Tibial nerve (tissue), 4 donors: ENCODE measurements at regions not wholly inside any gene's neighbourhood (a gene's known extent, or its start where the extent isn't known, plus 50 kb on each side); places are given as distances from the start of the nearest gene placed in this dataset.

Source experiments
- CTCF ChIP-seq, 5 experiments: fragments of 200-600 bp in 3 of 5; fragments of 450-650 bp in 2 of 5; sonication (generic) in 3 of 5; IDR thresholded peaks; one replicate each; pipeline ENCODE4 v1.5.1; 2016 to 2019; ENCODE audit warnings: antibody characterized with exemption in 5 of 5, mild to moderate bottlenecking in 3 of 5, moderate library complexity in 2 of 5
- EP300 ChIP-seq, 2 donors: sonication (generic); formaldehyde crosslinking; IDR thresholded peaks; one replicate each; pipeline ENCODE4 v1.6.1; 2017; ENCODE audit warnings: antibody characterized with exemption in 2 of 2, mild to moderate bottlenecking in 1 of 2
- POLR2A ChIP-seq, 2 donors: fragments of 450-650 bp; IDR thresholded peaks; one replicate each; pipeline ENCODE4 v1.6.1; 2017; ENCODE audit warnings: antibody characterized with exemption in 2 of 2, mild to moderate bottlenecking in 2 of 2, moderate library complexity in 2 of 2

- TF ChIP-seq CTCF (IDR thresholded peaks at IDR 0.05) (no peak), EP300 (IDR thresholded peaks at IDR 0.05) (no peak), POLR2A (IDR thresholded peaks at IDR 0.05) (no peak)
These were observed 953.5 kb upstream of the MDGA2 start for GRCh38 chr14:48628870-48629269.
